Activated naive CD4-positive, alpha-beta T cell treated with anti-CD3 and anti-CD28 coated beads, Interleukin-2, amount 50 U/mL, for 24 hours (primary cell): ENCODE measurements at regions not wholly inside any gene's neighbourhood (a gene's known extent, or its start where the extent isn't known, plus 50 kb on each side); places are given as distances from the start of the nearest gene placed in this dataset.
"Not testable (repeated sequence)": the region's sequence is repeated elsewhere in the genome, so short reads cannot be mapped to it uniquely, and the experiment has no call there.

Experiments
- H3K27ac Mint-ChIP-seq: one replicate; pipeline ENCODE4 v1.8.0; 2021; ENCODE audit warnings: mild to moderate bottlenecking, mixed read lengths
- H3K27me3 Mint-ChIP-seq: one replicate; pipeline ENCODE4 v1.8.0; 2021; ENCODE audit warnings: mixed read lengths
- H3K36me3 Mint-ChIP-seq: one replicate; pipeline ENCODE4 v1.8.0; 2021; ENCODE audit warnings: mixed read lengths
- H3K4me1 Mint-ChIP-seq: one replicate; pipeline ENCODE4 v1.8.0; 2021; ENCODE audit warnings: mixed read lengths
- H3K4me3 Mint-ChIP-seq: one replicate; pipeline ENCODE4 v1.8.0; 2021; ENCODE audit warnings: mild to moderate bottlenecking, mixed read lengths
- H3K9me3 Mint-ChIP-seq: one replicate; pipeline ENCODE4 v1.8.0; 2021; ENCODE audit warnings: mixed read lengths

DNA sequence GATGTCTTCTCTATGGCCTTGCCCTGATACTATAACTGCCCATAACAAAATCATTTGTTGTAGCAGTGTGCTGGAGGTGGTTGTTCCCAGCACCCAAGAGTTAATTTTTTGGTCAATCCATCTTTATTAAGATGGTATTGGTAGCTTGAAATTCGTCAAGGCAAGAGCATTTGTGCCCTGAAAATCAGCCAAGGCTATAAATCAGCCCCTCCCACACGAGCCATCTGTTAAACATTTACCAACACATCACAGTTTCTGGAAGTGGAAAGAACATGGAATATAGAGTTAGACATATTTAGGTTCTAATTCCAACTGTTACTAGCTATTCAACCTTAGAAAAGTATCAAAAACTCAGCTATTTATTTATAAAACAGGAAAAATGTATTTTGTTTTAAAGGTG, 888.4 kb upstream of the GJE1 start:
- H3K36me3 Mint-ChIP-seq = no peaks in the 10 kb centered on the region

DNA sequence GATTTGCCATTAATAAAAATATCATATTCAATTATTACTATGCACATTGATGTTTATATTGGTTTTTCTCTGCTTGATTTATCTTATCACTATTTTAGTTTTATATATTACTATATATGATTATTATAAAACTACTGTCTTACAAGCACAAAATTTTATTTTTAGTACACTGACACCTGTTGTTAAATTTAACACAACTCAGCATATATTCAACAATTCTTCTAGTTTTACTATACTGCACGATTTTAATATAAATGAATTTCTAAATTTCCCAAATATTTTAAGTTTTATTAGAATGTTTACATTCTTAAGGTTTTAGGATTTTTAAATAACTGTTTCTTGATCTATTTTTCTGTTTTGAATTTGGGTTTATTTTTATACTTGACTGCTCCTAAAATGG, 889.8 kb upstream of the GJE1 start:
- Mint-ChIP-seq H3K4me1 (no peaks in the 10 kb centered on the region), H3K27me3 (peaks cover 2% of the 10 kb centered on the region), H3K9me3 (no peaks in the 10 kb centered on the region), H3K27ac (no peak overlapping the region), H3K36me3 (no peaks in the 10 kb centered on the region), H3K4me3 (no peak overlapping the region)

More for the DNA sequence above, 888.4 kb upstream of the GJE1 start:
- peaks cover 2% of the 10 kb centered on the region for H3K27me3 Mint-ChIP-seq
- H3K9me3 Mint-ChIP-seq = no peaks in the 10 kb centered on the region
- H3K4me3 Mint-ChIP-seq = no peak overlapping the region
- no peaks in the 10 kb centered on the region for H3K4me1 Mint-ChIP-seq
- H3K27ac Mint-ChIP-seq = no peak overlapping the region

GRCh38 chr6:141229296-141229695, 903.4 kb upstream of the GJE1 start:
- Mint-ChIP-seq H3K36me3 (no peaks in the 10 kb centered on the region), H3K4me1 (no peaks in the 10 kb centered on the region), H3K9me3 (peaks cover 10% of the 10 kb centered on the region), H3K27ac (no peak overlapping the region), H3K27me3 (no peaks in the 10 kb centered on the region), H3K4me3 (no peak overlapping the region)

GRCh38 chr6:141218583-141218982, 914.1 kb upstream of the GJE1 start:
- peak overlapping the region; percentile 43 for H3K27ac Mint-ChIP-seq
- peaks cover 5% of the 10 kb centered on the region for H3K9me3 Mint-ChIP-seq
- peaks cover 6% of the 10 kb centered on the region for H3K4me1 Mint-ChIP-seq
- no peaks in the 10 kb centered on the region for H3K27me3 Mint-ChIP-seq
- no peaks in the 10 kb centered on the region for H3K36me3 Mint-ChIP-seq
- H3K4me3 Mint-ChIP-seq = no peak overlapping the region

- Mint-ChIP-seq H3K27ac (no peak overlapping the region), H3K27me3 (no peaks in the 10 kb centered on the region), H3K9me3 (peaks cover 5% of the 10 kb centered on the region), H3K4me1 (peaks cover 6% of the 10 kb centered on the region), H3K4me3 (no peak overlapping the region), H3K36me3 (no peaks in the 10 kb centered on the region)
Measured at GRCh38 chr6:141216726-141217125, 916.0 kb upstream of the GJE1 start.

GRCh38 chr6:141212296-141212695, 920.4 kb upstream of the GJE1 start:
- Mint-ChIP-seq H3K27ac (no peak overlapping the region), H3K4me3 (no peak overlapping the region), H3K4me1 (no peaks in the 10 kb centered on the region), H3K27me3 (no peaks in the 10 kb centered on the region), H3K36me3 (no peaks in the 10 kb centered on the region), H3K9me3 (no peaks in the 10 kb centered on the region)

DNA sequence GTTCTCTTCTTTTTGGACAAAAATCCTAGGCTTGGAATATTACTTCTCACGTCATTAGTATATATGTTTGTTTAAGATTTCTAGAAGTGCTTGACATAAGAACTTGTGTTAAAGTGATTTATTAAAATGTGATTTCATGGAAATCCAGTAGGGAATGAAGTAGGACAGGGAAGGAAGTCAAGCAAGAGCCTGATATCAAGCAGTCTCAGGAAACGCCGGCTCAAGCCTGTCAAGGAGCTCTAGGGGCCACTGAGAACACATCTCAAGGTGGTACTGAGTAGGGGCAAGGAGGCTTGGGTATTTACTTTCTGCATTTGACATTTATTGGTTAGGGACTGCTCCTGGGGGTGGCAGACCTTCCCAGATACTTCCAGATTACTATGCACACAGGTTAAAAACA, 920.9 kb upstream of the GJE1 start:
- Mint-ChIP-seq H3K4me1 (no peaks in the 10 kb centered on the region), H3K27me3 (no peaks in the 10 kb centered on the region), H3K36me3 (no peaks in the 10 kb centered on the region), H3K9me3 (no peaks in the 10 kb centered on the region), H3K4me3 (no peak overlapping the region), H3K27ac (no peak overlapping the region)

- H3K27me3 Mint-ChIP-seq = no peaks in the 10 kb centered on the region
- H3K4me1 Mint-ChIP-seq = no peaks in the 10 kb centered on the region
- H3K27ac Mint-ChIP-seq = no peak overlapping the region
- no peaks in the 10 kb centered on the region for H3K9me3 Mint-ChIP-seq
- H3K36me3 Mint-ChIP-seq = no peaks in the 10 kb centered on the region
- H3K4me3 Mint-ChIP-seq = no peak overlapping the region
Measured at GRCh38 chr6:141210901-141211300, 921.8 kb upstream of the GJE1 start.

- Mint-ChIP-seq H3K36me3 (no peaks in the 10 kb centered on the region), H3K27me3 (no peaks in the 10 kb centered on the region), H3K27ac (no peak overlapping the region), H3K9me3 (no peaks in the 10 kb centered on the region), H3K4me3 (no peak overlapping the region), H3K4me1 (no peaks in the 10 kb centered on the region)
Measured at GRCh38 chr6:141209890-141210289, 922.8 kb upstream of the GJE1 start.

GRCh38 chr6:141208101-141208500, 924.6 kb upstream of the GJE1 start:
- Mint-ChIP-seq H3K4me1 (no peaks in the 10 kb centered on the region), H3K9me3 (no peaks in the 10 kb centered on the region), H3K4me3 (no peak overlapping the region), H3K27me3 (no peaks in the 10 kb centered on the region), H3K36me3 (no peaks in the 10 kb centered on the region), H3K27ac (no peak overlapping the region)

DNA sequence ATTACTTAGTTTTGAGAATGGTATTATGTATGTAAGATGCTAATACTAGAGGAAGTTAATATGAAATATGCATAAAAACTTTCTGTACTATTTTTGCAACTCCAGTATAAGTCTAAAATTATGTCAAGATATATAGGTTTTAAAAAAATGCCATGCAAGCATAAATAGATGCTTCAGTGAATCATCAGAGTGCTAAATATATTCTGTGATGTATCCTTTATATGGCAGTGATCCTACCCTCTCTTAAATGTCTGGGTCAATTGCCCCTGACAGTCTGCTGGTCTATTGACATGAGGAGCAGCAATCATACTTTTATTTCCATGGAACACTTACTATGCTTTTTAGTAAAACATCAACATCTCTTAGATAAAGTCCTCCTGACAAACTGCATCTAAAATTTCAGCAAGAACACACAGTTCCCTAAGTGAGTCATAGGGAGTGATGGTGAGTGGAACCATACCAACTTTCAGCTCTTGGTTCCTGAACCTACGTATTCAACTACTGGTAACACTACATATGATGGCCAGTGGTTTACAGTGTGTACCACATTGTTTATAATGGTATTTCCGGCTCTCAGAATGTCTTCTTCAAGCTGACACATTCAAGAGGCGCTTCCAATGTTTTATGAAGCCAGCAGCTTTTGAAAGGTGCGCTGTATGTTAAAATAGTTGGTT, 928.7 kb upstream of the GJE1 start:
- H3K27me3 Mint-ChIP-seq = no peaks in the 10 kb centered on the region
- no peak overlapping the region for H3K4me3 Mint-ChIP-seq
- H3K9me3 Mint-ChIP-seq = no peaks in the 10 kb centered on the region
- no peaks in the 10 kb centered on the region for H3K36me3 Mint-ChIP-seq
- H3K27ac Mint-ChIP-seq = no peak overlapping the region
- no peaks in the 10 kb centered on the region for H3K4me1 Mint-ChIP-seq

GRCh38 chr6:141202626-141203025, 930.1 kb upstream of the GJE1 start:
- no peak overlapping the region for H3K4me3 Mint-ChIP-seq
- H3K4me1 Mint-ChIP-seq = no peaks in the 10 kb centered on the region
- no peaks in the 10 kb centered on the region for H3K27me3 Mint-ChIP-seq
- H3K27ac Mint-ChIP-seq = no peak overlapping the region
- no peaks in the 10 kb centered on the region for H3K9me3 Mint-ChIP-seq
- no peaks in the 10 kb centered on the region for H3K36me3 Mint-ChIP-seq

- peaks cover 1% of the 10 kb centered on the region for H3K9me3 Mint-ChIP-seq
- H3K4me1 Mint-ChIP-seq = no peaks in the 10 kb centered on the region
- H3K36me3 Mint-ChIP-seq = no peaks in the 10 kb centered on the region
- H3K27me3 Mint-ChIP-seq = no peaks in the 10 kb centered on the region
- H3K4me3 Mint-ChIP-seq = no peak overlapping the region
- H3K27ac Mint-ChIP-seq = no peak overlapping the region
Measured at GRCh38 chr6:141199074-141199473, 933.7 kb upstream of the GJE1 start.

- H3K27me3 Mint-ChIP-seq = peaks cover 2% of the 10 kb centered on the region
- H3K4me1 Mint-ChIP-seq = no peaks in the 10 kb centered on the region
- H3K36me3 Mint-ChIP-seq = no peaks in the 10 kb centered on the region
- H3K4me3 Mint-ChIP-seq = no peak overlapping the region
- peaks cover 9% of the 10 kb centered on the region for H3K9me3 Mint-ChIP-seq
- H3K27ac Mint-ChIP-seq = no peak overlapping the region
Measured at GRCh38 chr6:141195251-141195832, 937.4 kb upstream of the GJE1 start.

DNA sequence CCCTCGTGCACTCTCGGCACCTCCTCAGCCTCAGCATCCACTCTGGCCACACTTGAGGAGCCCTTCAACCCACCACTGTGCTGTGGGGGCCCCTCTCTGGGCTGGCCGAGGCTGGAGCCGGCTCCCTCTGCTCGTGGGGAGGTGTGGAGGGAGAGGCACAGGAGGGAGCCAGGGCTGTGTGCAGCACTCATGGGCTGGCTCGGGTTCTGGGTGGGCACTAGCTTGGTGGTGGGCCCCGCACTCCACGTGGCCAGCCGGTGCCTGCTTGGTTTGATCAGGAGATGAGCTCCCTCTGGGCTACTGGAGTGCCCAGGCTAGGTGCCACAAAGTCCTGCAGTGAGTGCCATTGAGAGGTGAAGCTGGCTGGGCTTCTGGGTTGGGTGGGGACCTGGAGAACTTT, 949.4 kb upstream of the GJE1 start:
- Mint-ChIP-seq H3K4me3 (no peak overlapping the region), H3K27ac (no peak overlapping the region), H3K27me3 (no peaks in the 10 kb centered on the region), H3K36me3 (no peaks in the 10 kb centered on the region), H3K4me1 (no peaks in the 10 kb centered on the region), H3K9me3 (peaks cover 4% of the 10 kb centered on the region)

GRCh38 chr6:141175458-141175857, 957.3 kb upstream of the GJE1 start:
- not testable (repeated sequence) for H3K27me3 Mint-ChIP-seq, H3K36me3 Mint-ChIP-seq, H3K9me3 Mint-ChIP-seq, H3K4me3 Mint-ChIP-seq, H3K27ac Mint-ChIP-seq, H3K4me1 Mint-ChIP-seq

GRCh38 chr6:141174932-141175331, 957.8 kb upstream of the GJE1 start:
- no peak overlapping the region for H3K4me3 Mint-ChIP-seq
- H3K36me3 Mint-ChIP-seq = no peaks in the 10 kb centered on the region
- no peaks in the 10 kb centered on the region for H3K4me1 Mint-ChIP-seq
- H3K27ac Mint-ChIP-seq = no peak overlapping the region
- no peaks in the 10 kb centered on the region for H3K27me3 Mint-ChIP-seq
- H3K9me3 Mint-ChIP-seq = no peaks in the 10 kb centered on the region
